Effector CD4-positive, alpha-beta T cell (primary cell): ENCODE measurements at regions not wholly inside any gene's neighbourhood (a gene's known extent, or its start where the extent isn't known, plus 50 kb on each side); places are given as distances from the start of the nearest gene placed in this dataset.
"Not testable (repeated sequence)": the region's sequence is repeated elsewhere in the genome, so short reads cannot be mapped to it uniquely, and the experiment has no call there.

ENCODE experiments used
- DNase-seq: peaks from one replicate; pipeline ENCODE4 v3.0.0-alpha.2; 2020

DNA sequence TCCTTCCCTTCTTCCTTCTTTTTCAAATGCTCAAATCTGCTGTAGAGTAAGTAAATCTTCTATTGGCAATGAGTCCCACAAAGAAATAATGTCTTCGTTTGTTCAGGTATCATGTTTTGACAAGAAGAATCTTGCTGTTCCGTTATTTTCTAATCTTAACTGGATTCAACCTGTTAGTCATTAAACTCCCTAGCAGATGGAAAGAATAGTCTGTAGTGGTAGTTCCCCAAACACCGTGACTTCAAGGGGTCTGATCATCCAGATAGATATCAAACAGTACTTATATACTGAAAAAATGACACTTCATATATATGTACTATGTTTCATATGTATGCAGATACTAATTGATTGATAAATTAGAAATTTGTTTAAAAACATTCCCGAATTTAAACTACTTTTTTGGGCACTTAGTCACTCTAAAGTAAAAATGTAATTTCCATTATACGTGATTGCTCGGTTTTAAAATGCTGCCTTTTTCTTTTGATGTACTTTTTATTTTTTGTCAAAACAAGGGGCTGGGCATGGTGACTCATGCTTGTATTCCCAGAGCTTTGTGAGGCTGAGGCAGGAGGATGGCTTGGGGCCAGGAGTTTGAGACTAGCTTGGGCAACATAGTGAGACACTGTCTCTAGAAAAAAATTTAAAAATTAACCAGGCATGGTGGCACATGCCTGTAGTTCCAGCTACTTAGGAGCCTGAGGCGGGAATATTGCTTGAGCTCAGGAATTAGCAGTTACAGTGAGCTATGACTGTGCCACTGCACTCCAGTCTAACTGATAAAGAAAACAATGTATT lies 335.7 kb upstream of the SNX7 start:
- no peak for DNase-seq

DNA sequence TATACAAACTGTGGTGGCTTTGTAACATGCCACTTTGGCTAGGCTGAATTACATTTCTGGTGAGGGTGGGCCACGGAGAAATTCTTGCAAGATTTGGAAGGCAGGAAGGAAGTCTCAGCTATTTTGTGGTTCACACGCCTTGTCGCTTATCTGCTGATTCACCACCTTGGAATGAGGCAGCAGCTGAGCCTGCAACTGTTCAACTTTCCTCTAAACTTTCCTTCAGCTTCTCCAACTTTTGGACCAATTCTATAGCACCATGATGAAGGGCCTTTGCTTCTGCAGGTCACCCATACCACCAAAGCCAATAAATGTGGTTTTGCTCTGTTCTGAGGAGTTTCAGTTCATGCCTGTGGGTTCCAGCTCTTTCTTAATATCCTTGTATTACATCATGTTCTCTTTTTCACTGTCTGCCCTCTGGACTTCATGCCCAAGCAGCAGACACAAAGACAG lies 337.6 kb upstream of the SNX7 start:
- no peak for DNase-seq

DNA sequence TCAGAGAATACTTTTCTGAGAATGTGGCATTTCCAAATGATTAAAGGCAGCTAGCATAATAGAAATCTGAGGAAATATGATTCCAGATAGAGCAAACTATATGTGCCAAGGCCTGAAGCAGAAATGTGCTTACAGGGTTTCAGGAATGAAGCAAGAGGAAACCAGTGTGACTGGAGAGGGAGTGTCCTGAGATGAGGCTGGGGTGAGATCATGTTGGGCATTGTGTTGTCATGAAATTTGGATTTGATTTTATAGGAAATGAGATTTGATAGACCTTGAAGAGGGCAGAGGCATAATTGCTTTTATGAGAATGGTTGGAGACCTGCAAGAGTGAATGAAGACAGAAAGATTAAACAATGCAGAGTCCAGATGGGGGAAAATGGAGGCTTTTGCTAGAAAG lies 338.1 kb upstream of the SNX7 start:
- DNase-seq = no peak

DNA sequence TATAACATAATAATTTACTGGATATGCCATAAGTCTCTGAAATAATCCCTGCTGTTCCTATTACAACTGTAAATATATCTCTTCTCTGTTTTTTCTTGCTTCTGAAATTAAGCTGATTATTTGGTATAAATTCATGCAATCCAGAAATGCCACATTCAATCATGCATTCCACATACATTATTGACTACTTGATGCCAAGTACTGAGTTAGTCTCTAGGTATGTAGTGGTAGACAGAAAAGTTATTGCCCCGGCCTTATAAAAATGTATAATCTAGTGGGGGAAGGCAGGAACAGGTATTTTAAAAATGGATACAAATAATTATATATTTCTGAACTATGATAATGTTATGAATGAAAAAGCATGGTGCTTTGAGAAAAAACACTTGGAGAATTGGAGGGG lies 338.6 kb upstream of the SNX7 start:
- no peak for DNase-seq

DNA sequence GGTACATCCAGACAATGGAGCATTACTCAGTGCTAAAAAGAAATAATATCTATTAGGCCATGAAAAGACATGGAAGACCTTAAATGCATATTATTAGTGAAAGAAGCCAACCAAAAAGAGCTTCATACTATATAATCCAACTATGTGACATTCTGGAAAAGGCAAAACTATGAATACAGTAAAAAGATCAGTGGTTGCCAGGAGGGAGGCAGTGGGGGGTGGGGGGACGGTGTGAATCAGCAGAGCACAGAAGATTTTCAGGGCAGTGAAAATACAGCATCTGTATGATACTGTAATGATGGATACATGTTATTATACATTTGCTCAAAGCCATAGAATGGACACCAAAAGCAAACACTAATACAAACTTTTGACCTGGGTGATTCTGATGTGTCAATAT lies 339.4 kb upstream of the SNX7 start:
- DNase-seq = no peak

DNA sequence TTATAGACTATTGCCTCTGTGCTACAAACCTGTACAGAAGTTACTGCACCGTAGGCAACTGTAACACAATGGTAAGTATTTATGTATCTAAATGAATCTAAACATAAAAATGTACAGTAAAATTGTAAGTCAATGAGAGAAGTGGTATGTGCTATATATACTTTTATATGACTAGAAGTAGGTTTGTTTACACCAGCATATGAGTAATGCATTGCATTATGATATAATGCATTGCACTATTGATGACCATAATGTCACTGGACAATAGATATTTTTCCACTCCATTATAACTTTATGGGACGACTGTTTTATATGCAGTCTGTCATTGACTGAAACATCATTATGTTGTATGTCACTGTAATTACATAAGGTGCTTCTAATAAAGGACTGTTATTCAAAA lies 340.3 kb upstream of the SNX7 start:
- no peak for DNase-seq

DNA sequence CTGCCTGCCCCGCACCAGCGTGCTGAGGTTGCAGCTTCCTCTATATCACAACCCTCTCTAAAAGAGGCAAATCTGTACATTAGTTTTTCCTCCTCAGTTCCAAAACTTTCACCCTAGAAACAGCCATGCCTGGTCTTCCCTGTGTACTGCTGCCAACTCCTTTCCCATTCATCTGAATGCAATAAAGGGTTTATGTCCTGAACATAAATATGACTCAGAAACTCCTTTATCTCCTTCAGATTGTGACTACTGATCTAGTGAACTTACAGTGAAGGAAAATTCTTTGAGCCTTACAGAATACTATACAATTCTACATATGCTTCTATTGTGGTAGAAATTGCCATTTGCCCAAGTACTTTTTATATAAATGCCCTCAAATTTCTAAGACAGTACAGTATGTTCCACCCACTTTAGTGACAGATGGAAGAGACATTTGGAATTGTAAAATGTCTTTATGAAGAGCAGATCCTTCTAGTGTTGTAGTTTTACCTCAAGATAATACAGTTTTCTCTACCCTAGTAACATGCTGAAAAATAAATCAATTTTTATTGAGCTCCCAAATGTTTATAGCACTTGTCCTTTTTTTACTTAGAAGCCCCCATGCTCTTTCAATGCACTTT lies 345.1 kb upstream of the SNX7 start:
- no peak for DNase-seq

DNA sequence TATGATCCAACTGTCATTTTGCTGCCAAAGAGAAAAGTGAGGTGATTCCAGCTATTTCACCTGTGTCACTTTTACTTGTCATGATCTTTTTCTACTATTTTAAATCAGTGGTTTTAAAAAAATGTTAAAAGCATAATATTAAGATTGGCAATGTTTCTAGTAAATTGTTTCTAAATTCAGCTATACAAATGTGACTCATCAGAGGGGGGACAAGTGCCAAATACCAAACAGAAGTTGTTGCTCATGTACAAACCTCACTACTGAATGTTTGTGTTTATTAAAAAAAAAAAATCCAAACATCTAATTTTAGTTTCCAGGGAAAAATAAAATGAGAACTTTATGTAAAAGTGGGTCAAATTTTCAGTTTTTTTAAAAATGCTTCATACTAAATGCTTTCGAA lies 346.2 kb upstream of the SNX7 start:
- no peak for DNase-seq

DNA sequence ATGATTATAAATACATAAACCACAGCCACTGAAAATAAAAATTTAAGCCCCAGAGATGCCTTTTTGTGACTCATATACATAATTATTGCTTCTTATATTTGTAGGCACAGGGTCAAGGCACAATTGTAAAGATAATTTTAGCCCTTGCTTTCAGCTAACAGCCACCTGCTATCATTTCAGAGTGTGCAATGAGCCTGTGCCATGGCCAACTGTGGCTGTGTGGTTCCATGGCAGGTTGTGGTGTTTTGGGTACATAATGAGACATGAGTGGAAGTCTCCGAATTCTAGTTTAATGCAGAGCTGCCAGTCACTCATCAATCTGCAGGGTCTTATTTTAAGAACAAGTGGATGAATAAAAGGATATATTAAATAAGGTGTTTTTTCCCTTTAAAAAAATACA lies 346.9 kb upstream of the SNX7 start:
- no peak for DNase-seq

DNA sequence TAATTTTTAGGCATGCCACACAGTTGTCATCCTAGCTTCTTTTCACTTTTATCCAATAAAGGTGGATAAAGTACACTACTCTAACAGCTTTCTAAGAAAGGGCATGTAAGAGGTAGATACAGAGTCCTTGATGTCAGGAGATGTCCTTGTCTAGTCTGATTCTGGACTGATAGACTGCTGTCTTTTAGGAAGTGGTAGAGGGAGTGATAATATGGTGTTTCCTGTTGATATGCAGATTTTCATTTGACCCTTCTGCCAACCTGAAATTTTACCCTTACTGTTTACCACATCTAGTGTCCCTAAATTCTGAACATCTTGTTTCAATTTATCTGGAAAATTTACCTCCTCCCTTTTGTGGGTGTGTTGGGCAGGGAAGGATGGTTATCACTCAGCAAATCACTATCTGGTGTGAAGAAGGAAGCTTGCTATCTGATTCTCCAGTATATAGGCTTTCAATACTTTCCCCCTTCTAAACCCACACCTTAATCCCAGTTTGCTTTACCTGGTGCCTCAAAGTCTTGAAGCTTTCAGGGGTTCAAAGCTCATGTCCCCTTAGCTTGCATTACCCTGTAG lies 354.9 kb upstream of the SNX7 start:
- no peak for DNase-seq

DNA sequence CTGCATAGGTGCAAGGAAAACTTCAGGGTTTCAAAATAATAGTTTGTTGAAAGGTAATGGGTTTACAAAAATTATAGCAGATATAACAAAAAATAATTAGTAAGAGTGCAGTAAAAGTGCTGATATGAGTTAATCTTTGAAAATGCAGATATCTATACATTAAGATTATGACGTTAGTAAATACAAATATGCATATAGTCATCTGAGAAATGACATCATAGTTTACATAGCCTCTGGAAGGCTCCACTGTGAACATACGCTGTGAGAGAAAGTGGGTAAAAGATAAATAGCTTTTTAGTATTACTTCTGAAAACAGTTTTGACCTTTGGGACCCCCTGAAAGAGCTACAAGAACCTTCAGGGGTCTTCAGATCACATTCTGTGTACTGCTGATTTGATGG lies 356.2 kb upstream of the SNX7 start:
- no peak for DNase-seq

DNA sequence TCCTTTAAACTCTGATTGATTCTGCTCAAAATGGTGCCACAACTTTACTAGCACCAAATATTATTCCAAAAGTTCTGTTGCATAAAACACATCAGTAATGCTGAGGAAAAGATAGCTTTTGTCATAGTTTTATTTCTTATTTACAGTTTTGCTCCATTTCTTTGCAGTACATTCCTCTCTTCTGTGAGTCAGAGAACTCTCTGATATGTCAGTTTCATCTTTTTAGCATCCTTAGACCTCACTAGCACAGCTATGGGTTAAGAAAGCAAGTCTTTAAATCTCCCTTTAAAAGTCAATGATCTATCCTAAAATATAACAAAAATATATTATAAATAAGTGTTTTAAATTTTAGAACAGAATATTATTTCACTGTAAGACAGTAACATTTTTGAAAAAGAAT lies 356.6 kb upstream of the SNX7 start:
- no peak for DNase-seq

DNA sequence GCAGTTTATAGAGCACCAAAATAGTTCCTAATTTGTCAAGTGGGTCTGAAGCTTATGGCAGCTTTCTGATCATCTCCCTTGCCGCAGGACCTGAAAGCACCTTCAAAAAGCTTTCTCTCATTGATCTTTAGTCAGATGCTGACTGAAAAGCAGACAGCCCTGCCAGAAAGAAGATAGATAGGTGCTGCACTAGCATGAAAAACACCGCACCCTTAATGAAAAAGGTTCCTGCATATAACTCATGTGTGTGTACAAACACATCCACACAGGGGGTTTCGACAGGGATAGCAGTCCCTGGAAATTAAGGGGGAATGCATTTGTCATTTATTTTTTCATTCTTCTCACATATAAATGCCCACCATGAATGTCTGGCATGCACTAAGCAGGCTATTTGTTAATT lies 361.7 kb upstream of the SNX7 start:
- no peak for DNase-seq

DNA sequence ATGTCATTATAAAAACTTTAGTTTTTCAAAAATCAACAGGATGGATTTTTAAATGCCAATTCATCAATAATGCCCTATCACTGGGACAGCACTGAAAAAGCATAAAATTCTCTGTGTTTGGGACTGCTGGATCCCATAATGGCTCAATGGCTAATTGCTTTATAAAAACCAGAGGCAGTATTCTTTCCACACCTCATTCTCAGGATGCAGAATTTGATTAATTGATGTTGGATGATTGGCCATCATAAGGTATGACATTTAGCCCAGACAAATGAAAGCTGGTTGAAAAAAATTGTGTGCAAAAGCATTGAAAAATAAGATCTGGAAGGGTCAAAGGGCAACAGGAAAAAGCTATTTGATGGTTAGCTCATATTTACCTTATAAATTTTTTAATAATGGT lies 362.2 kb upstream of the SNX7 start:
- no peak for DNase-seq

DNA sequence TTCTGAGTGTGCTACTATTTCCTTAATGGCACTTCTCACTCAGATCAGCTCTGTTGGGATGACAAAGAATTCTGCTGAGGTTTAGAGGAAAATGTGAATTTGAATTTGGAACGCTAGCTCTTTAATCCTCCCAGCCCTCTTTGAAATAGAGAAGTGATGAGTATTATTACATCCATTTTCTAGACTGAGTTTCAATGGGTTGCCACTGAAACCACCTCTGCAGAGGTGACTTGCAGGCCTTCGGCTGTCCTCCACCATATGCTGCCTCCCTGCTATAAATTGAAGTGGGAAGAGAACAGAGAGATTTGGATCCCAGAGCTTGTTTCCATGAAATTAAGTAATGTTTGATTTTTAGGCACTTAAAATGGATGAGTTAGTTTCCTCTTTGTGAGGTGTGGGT lies 363.2 kb upstream of the SNX7 start:
- no peak for DNase-seq

DNA sequence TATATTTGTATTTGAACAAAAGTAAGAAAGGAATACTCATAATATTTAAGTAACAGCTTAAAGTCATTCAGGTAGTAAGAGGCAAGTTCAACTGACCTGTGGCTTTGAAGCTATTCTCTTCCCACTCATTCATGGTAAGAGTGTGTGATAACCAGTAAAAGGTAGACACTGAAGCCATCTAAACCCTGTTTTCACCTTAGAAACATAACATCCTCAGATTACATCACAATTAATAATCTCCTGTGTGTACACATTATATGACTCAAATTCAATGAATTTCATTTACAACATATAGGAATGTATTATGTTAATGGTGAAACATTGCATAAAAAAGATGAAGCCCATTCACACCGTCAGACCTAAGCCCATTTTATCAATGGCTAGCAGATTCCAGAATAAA lies 364.8 kb upstream of the SNX7 start:
- DNase-seq = no peak

DNA sequence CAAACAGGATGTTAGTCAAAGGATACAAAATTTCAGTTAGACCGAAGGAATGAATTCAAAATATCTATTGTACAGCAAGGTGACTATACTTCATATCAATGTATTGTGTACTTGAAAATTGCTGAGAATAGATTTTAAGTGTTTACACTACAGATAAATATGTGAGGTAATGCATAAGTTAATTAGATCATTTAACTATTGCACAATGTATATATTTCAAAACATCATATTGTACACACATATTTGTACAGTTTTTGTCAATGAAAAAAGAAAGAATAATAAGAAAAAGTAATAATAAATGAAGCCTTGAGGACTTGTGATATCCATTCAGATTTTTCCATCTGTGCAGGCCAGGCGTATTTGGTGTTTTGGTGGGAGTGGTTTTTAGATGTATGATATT lies 367.4 kb upstream of the SNX7 start:
- no peak for DNase-seq

DNA sequence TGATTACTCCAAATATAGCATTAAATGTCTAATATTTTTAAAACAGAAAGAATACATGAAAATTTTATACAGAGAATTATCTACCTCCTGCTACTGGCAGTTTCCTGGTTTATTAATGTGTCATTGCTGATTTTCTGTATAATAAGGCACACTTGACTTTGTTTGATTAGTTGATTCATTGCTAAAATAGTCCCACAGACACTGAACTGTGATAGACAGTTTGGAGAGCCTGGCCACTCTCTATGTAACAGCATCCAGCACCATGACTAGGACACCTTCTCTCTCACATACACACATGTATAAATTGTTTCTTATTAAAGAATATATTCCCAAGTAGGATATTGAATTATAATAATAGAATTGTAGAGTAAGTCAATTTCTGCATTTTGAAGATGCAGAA lies 368.5 kb upstream of the SNX7 start:
- no peak for DNase-seq

DNA sequence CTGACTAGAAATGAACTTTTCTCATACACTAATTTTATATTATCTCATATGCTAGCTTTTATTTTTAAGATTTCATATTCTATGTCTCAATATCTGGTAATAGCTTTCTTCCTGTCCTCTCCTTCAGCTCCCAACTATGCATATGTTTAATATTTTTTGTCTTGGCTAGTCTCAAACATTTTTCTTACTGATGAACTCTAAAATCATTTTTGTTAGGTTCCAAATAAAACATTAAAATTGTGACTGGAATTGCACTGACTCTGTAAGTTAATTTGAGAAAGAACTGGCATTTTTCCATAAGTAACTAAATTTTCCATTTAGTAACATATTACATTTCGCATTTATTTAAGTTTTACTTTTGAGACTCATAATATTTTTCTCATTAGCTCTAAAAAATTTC lies 368.5 kb upstream of the DPYD start:
- DNase-seq = no peak

DNA sequence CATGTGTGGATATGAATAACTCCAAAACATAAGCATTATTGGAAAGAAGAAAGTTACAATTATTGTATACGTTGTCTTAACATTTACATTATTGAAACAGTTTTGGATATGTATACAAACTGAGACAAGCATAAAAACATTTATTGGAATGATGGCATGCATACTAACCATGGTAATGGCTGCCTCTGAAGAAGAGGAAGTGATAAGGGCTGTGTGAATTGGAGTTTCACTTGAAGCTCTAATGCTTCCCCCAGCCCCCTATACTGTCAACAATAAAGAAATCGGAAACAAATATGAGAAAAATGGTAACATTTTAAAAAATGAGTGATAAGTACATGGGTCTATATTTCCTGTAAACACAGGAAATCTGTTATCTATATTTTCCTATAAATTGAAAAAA lies 367.7 kb upstream of the DPYD start:
- no peak for DNase-seq

DNA sequence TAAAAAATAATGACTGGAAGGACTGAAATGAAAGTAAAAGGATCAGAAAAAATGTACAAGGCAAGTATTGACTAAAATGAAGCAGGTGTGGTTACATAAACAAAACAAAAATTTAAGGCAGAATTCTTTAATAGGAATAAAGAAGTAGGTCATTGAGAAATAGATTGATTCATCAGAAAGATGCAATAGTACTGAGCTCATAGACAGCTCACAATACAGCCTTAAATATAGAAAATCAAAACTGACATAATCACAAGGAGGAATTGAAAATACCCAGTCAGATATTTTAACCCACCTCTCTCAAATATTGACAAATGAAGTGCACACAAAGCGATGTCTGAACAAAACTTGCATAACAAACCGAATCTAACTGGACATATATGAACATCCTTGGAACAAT lies 366.8 kb upstream of the DPYD start:
- no peak for DNase-seq

DNA sequence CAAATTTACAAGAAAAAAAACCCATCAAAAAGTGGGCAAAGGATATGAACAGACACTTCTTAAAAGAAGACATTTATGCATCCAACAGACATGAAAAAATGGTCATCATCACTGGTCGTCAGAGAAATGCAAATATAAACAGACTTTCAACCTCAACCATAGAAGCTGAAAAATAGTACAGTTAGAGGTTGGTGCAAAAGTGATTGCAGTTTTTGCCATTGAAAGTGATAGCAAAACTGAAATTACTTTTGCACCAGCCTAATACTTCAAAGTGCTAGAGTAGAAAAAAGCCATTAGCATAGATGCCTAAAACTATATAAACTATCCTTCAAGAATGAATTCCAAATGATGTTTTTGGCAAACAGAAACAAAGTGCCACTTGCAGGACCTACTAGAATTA lies 365.8 kb upstream of the DPYD start:
- DNase-seq = no peak

DNA sequence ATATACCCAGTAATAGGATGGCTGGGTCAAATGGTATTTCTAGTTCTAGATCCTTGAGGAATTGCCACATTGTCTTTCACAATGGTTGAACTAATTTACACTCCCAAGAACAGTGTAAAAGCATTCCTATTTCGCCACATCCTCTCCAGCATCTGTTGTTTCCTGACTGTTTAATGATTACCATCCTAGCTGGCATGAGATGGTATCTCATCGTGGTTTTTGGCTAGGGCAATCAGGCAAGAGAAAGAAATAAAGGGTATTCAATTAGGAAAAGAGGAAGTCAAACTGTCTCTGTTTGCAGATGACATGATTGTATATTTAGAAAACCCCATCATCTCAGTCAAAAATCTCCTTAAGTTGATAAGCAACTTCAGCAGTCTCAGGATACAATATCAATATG lies 364.5 kb upstream of the DPYD start:
- not testable (repeated sequence) for DNase-seq

DNA sequence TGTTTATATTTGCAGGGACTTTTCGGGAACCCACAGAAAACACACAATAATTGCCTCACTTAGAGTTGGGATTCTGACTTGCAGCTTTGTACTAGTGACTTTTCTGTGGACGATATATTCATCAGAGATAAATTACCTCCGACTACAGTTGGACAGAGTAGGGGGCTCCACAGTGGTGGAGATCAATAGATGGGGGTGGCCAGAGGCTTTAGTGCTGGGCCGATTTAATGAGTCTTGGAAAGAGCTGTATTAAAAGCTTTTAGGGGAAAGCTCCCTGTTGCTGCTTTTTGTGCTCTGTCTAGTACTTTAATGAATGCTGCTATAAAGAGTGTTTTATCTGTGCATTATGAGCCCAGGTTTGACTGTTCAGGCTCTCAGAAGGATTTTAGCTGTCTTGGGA lies 359.2 kb upstream of the DPYD start:
- DNase-seq = no peak

DNA sequence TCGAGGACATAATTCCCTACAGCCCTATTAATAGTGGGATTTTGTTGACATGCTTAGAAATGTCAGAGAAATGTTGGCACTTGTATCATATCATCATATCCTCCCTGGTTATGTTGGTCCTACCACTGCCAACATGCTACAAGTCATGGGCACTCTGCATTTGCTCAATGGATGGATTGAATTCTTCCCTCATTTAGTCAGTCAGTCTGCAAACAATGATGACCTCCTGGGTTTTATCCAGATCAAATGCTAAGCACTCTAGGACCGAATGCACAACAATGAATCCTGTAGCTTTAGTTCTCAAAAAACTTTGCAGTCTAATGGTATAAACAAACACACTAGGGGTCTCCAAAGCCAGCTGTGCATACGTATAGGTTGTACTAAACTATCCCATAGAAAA lies 357.2 kb upstream of the DPYD start:
- no peak for DNase-seq
